Caco-2 (cell line): ENCODE measurements at regions not wholly inside any gene's neighbourhood (a gene's known extent, or its start where the extent isn't known, plus 50 kb on each side); places are given as distances from the start of the nearest gene placed in this dataset.

Experiments
- BruUV-seq: library from RNA; stranded (reverse); fragments of 400-500 nt; replicated peaks from 2 replicates; lab custom pipeline; 2021; lab: Mats Ljungman, UMichigan
- CTCF ChIA-PET: fragments of 300-600 bp; sonication (Branson Sonifier 250); formaldehyde crosslinking; loops from one replicate; lab custom pipeline; 2022; ENCODE audit warnings: antibody characterized with exemption; lab: Charles Lee
- POLR2A ChIA-PET: fragments of 300-600 bp; sonication (Branson Sonifier 250); formaldehyde crosslinking; loops from one replicate; lab custom pipeline; 2022; ENCODE audit warnings: antibody characterized with exemption; lab: Charles Lee
- DNase-seq, 2 experiments: peaks; one replicate each; pipeline versions ENCODE4 v3.0.0 to v3.0.0-alpha.2; 2020 to 2022
- H3K27me3 ChIP-seq: replicated peaks from 2 replicates; pipeline ENCODE4 v1.6.0; 2011; ENCODE audit warnings: low read length; ENCODE audit not compliant: control insufficient read depth, insufficient read depth
- H3K36me3 ChIP-seq: 2 replicates; pipeline ENCODE4 v1.5.1; 2011; ENCODE audit warnings: low read length; ENCODE audit not compliant: control insufficient read depth, insufficient read depth
- H3K4me1 ChIP-seq: fragments of 250-450 bp; sonication (Bioruptor Pico); 2 replicates; pipeline ENCODE4 v1.5.1; 2020; ENCODE audit warnings: mild to moderate bottlenecking
- H3K4me3 ChIP-seq: 2 replicates; pipeline ENCODE4 v1.5.1; 2011; ENCODE audit warnings: low read depth, mild to moderate bottlenecking, control low read depth, low read length
- H3K9me3 ChIP-seq: fragments of 250-450 bp; sonication (Bioruptor Pico); 2 replicates; pipeline ENCODE4 v1.5.1; 2020; ENCODE audit warnings: mild to moderate bottlenecking, moderate library complexity
- H3K27ac Mint-ChIP-seq: one replicate; pipeline ENCODE4 v1.8.0; 2022; ENCODE audit warnings: mixed read lengths; ENCODE audit not compliant: unreplicated experiment
- H3K27me3 Mint-ChIP-seq: one replicate; pipeline ENCODE4 v1.8.0; 2022; ENCODE audit warnings: mixed read lengths; ENCODE audit not compliant: insufficient read depth, unreplicated experiment
- H3K36me3 Mint-ChIP-seq: one replicate; pipeline ENCODE4 v1.8.0; 2022; ENCODE audit warnings: mild to moderate bottlenecking, mixed read lengths; ENCODE audit not compliant: insufficient read depth, unreplicated experiment
- H3K4me1 Mint-ChIP-seq: one replicate; pipeline ENCODE4 v1.8.0; 2022; ENCODE audit warnings: low read depth, mixed read lengths; ENCODE audit not compliant: unreplicated experiment
- H3K4me3 Mint-ChIP-seq: one replicate; pipeline ENCODE4 v1.8.0; 2022; ENCODE audit warnings: mild to moderate bottlenecking, moderate library complexity, mixed read lengths; ENCODE audit not compliant: unreplicated experiment
- H3K9me3 Mint-ChIP-seq: one replicate; pipeline ENCODE4 v1.8.0; 2022; ENCODE audit warnings: mixed read lengths; ENCODE audit not compliant: unreplicated experiment
- CTCF ChIP-seq, 2 experiments: fragments of 200-600 bp in 1 of 2; IDR thresholded peaks; 1 replicate in 1 of 2; 2 replicates in 1 of 2; pipeline versions ENCODE4 v1.5.1 to v1.8.0; 2011 to 2022; ENCODE audit warnings: antibody characterized with exemption in 1 of 2, control low read depth in 1 of 2, inconsistent platforms in 1 of 2, low read depth in 1 of 2, low read length in 1 of 2, mild to moderate bottlenecking in 1 of 2, moderate library complexity in 1 of 2; ENCODE audit not compliant: insufficient read depth in 1 of 2, severe bottlenecking in 1 of 2, unreplicated experiment in 1 of 2
- intact Hi-C: fragments of 100-400 bp; cut with micrococcal nuclease; formaldehyde crosslinking; loops from one replicate; pipeline ENCODE4 v1.10.0; 2022; ENCODE audit not compliant: unreplicated experiment

- no peaks in the 10 kb centered on the region for H3K36me3 Mint-ChIP-seq
- no peak for TF ChIP-seq CTCF (IDR thresholded peaks at IDR 0.05; ENCODE audit: insufficient read depth in 1 of 2, low read depth in 1 of 2, low read length in 1 of 2, severe bottlenecking in 1 of 2, unreplicated experiment in 1 of 2)
- peaks cover 23% of the 10 kb centered on the region for H3K27me3 Mint-ChIP-seq
- BruUV-seq = no TSS peak
- Histone ChIP-seq H3K27me3 (0 out of 2 replicates have a peak, but pooled peaks cover 2% of the 10 kb centered on the region), H3K4me1 (no peaks in the 10 kb centered on the region), H3K9me3 (no peaks in the 10 kb centered on the region), H3K4me3 (no peak overlapping the region), H3K36me3 (no peaks in the 10 kb centered on the region)
- no peaks in the 10 kb centered on the region for H3K9me3 Mint-ChIP-seq
- no peaks in the 10 kb centered on the region for H3K4me1 Mint-ChIP-seq
- ChIA-PET POLR2A (no interaction called here), CTCF (no interaction called here)
- intact Hi-C loops = no loop called here
- no peak for DNase-seq
- no peak overlapping the region for H3K4me3 Mint-ChIP-seq
- H3K27ac Mint-ChIP-seq = no peak overlapping the region
These were observed 76.2 kb upstream of the POU2AF2 start for GRCh38 chr11:111169367-111169766.

DNA sequence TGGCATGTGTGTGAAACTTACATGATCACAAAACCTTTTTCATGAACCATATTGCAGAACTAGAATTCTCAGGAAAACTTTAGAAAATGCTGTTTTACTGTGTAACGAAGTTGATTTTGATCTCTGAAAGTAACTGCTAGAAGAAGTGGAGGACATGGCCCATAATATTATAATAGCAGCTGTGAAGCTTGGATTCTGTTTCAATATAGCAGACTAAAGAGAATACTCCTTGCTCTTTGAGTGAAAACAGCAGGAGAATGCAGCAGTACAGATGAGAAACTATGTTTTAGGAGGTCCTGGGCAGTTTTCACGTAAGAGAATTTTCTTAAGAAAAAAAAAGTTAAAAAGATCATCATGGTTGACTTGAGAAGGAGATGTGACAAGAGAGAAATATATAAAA is 76.7 kb upstream of the POU2AF2 start:
- Histone ChIP-seq H3K36me3 (no peaks in the 10 kb centered on the region), H3K4me1 (no peaks in the 10 kb centered on the region), H3K27me3 (0 out of 2 replicates have a peak, but pooled peaks cover 2% of the 10 kb centered on the region), H3K4me3 (no peak overlapping the region), H3K9me3 (no peaks in the 10 kb centered on the region)
- intact Hi-C loops = no loop called here
- DNase-seq = no peak
- Mint-ChIP-seq H3K27ac (no peak overlapping the region), H3K36me3 (no peaks in the 10 kb centered on the region), H3K4me1 (no peaks in the 10 kb centered on the region), H3K9me3 (no peaks in the 10 kb centered on the region), H3K27me3 (peaks cover 24% of the 10 kb centered on the region), H3K4me3 (no peak overlapping the region)
- POLR2A ChIA-PET = no interaction called here
- CTCF ChIA-PET = no interaction called here
- no peak for TF ChIP-seq CTCF (IDR thresholded peaks at IDR 0.05; ENCODE audit: insufficient read depth in 1 of 2, low read depth in 1 of 2, low read length in 1 of 2, severe bottlenecking in 1 of 2, unreplicated experiment in 1 of 2)
- BruUV-seq = no TSS peak

GRCh38 chr11:111167666-111168065 is 77.9 kb upstream of the POU2AF2 start:
- H3K36me3 Mint-ChIP-seq = no peaks in the 10 kb centered on the region
- CTCF ChIA-PET = no interaction called here
- intact Hi-C loops = no loop called here

More at GRCh38 chr11:111167666-111168065, 77.9 kb upstream of the POU2AF2 start:
- Mint-ChIP-seq H3K9me3 (no peaks in the 10 kb centered on the region), H3K27me3 (peaks cover 17% of the 10 kb centered on the region), H3K4me3 (no peak overlapping the region), H3K4me1 (no peaks in the 10 kb centered on the region), H3K27ac (no peak overlapping the region)
- no peaks in the 10 kb centered on the region for H3K4me1 ChIP-seq
- no peak for DNase-seq
- H3K4me3 ChIP-seq = no peak overlapping the region
- 0 out of 2 replicates have a peak, but pooled peaks cover 2% of the 10 kb centered on the region for H3K27me3 ChIP-seq
- no peaks in the 10 kb centered on the region for H3K36me3 ChIP-seq
- H3K9me3 ChIP-seq = no peaks in the 10 kb centered on the region
- POLR2A ChIA-PET = no interaction called here
- BruUV-seq = no TSS peak
- no peak for TF ChIP-seq CTCF (IDR thresholded peaks at IDR 0.05; ENCODE audit: insufficient read depth in 1 of 2, low read depth in 1 of 2, low read length in 1 of 2, severe bottlenecking in 1 of 2, unreplicated experiment in 1 of 2)
